Activated CD4-positive, alpha-beta T cell treated with anti-CD3 and anti-CD28 coated beads for 36 hours (primary cell): ENCODE measurements at regions not wholly inside any gene's neighbourhood (a gene's known extent, or its start where the extent isn't known, plus 50 kb on each side); places are given as distances from the start of the nearest gene placed in this dataset.

Experiments
- ATAC-seq: fragments of 200-7000 bp; cut with Tn5 transposase; one replicate; pipeline ENCODE4 v1.10.0; 2021; ENCODE audit warnings: mild to moderate bottlenecking, moderate library complexity
- CTCF ChIA-PET: fragments of 350-600 bp; sonication (Branson Sonifier 250); formaldehyde crosslinking; loops from one replicate; lab custom pipeline; 2021; ENCODE audit warnings: antibody characterized with exemption; lab: Charles Lee
- POLR2A ChIA-PET: fragments of 350-600 bp; sonication (Branson Sonifier 250); formaldehyde crosslinking; loops from one replicate; lab custom pipeline; 2021; ENCODE audit warnings: antibody characterized with exemption, inconsistent platforms; lab: Charles Lee
- DNase-seq: peaks from one replicate; pipeline ENCODE4 v3.0.0-alpha.2; 2020
- H3K27ac Mint-ChIP-seq: one replicate; pipeline ENCODE4 v1.8.0; 2021; ENCODE audit warnings: mixed read lengths
- H3K27me3 Mint-ChIP-seq: one replicate; pipeline ENCODE4 v1.8.0; 2021; ENCODE audit warnings: mixed read lengths
- H3K36me3 Mint-ChIP-seq: one replicate; pipeline ENCODE4 v1.8.0; 2021; ENCODE audit warnings: low read depth, mixed read lengths
- H3K4me1 Mint-ChIP-seq: one replicate; pipeline ENCODE4 v1.8.0; 2021; ENCODE audit warnings: mixed read lengths
- H3K4me3 Mint-ChIP-seq: one replicate; pipeline ENCODE4 v1.8.0; 2021; ENCODE audit warnings: mild to moderate bottlenecking, moderate library complexity, mixed read lengths
- H3K9me3 Mint-ChIP-seq: one replicate; pipeline ENCODE4 v1.8.0; 2021; ENCODE audit warnings: low read depth, mixed read lengths
- intact Hi-C, 2 experiments: fragments of 100-400 bp; cut with DNase I in 1 of 2; cut with micrococcal nuclease in 1 of 2; formaldehyde crosslinking; loops; one replicate each; pipeline versions ENCODE4 v1.14.2 to v1.15.1; 2022 to 2024; cut with DNase I, micrococcal nuclease

- ChIA-PET CTCF (interaction anchor here (0.9 kb wide), 1 partner anchor 33 kb away, joined by 3 read pairs; no protein-coding TSS in a partner anchor), POLR2A (interaction anchor here (0.6 kb wide), 1 partner anchor 131 kb away, joined by 3 read pairs; no protein-coding TSS in a partner anchor)
- H3K4me3 Mint-ChIP-seq = no peak overlapping the region
- no peaks in the 10 kb centered on the region for H3K36me3 Mint-ChIP-seq
- no peaks in the 10 kb centered on the region for H3K27me3 Mint-ChIP-seq
- intact Hi-C loops = no loop called here
- peaks cover 5% of the 10 kb centered on the region for H3K4me1 Mint-ChIP-seq
- H3K9me3 Mint-ChIP-seq = no peaks in the 10 kb centered on the region
- ATAC-seq (no peak), DNase-seq (no peak)
- no peak overlapping the region for H3K27ac Mint-ChIP-seq
Observed at GRCh38 chr3:59270921-59271320, 221.1 kb upstream of the CFAP20DC start.

- ATAC-seq = no peak
- Mint-ChIP-seq H3K27me3 (no peaks in the 10 kb centered on the region), H3K9me3 (no peaks in the 10 kb centered on the region), H3K4me3 (no peak overlapping the region), H3K36me3 (no peaks in the 10 kb centered on the region), H3K27ac (no peak overlapping the region), H3K4me1 (peaks cover 5% of the 10 kb centered on the region)
- ChIA-PET POLR2A (interaction anchor here (0.6 kb wide), 1 partner anchor 130 kb away, joined by 3 read pairs; no protein-coding TSS in a partner anchor), CTCF (interaction anchor here (0.9 kb wide), 1 partner anchor 34 kb away, joined by 3 read pairs; no protein-coding TSS in a partner anchor)
- intact Hi-C loops = no loop called here
- no peak for DNase-seq
Observed at GRCh38 chr3:59270209-59270608, 220.4 kb upstream of the CFAP20DC start.

DNA sequence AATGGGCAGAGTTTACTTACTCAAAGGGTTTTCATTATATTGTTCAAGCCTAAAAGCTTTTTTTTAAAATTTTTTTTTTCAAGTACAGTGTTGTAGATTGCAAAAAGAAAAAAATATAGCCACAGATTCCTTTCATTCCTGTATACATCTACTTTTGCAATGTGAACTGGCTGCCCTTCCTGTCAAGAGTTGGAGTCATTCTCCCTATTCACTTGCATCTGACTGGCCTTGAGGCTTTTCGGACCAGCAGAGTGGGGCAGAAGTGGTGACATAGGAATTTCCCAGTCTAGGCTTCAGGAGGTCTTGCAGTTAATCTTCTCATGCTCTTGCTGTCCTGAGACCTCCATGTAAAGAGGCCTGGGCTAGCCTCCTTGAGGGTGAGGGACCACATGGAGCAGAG is 218.3 kb upstream of the CFAP20DC start:
- POLR2A ChIA-PET = no interaction called here
- no peak for ATAC-seq
- CTCF ChIA-PET = interaction anchor here (0.7 to 1.0 kb wide), 2 partner anchors 9 to 645 kb away, joined by 3 to 4 read pairs; no protein-coding TSS in a partner anchor
- peaks cover 4% of the 10 kb centered on the region for H3K36me3 Mint-ChIP-seq
- H3K4me3 Mint-ChIP-seq = no peak overlapping the region
- H3K9me3 Mint-ChIP-seq = peaks cover 6% of the 10 kb centered on the region
- no peaks in the 10 kb centered on the region for H3K27me3 Mint-ChIP-seq
- H3K4me1 Mint-ChIP-seq = peaks cover 6% of the 10 kb centered on the region
- no peak overlapping the region for H3K27ac Mint-ChIP-seq
- intact Hi-C loops = no loop called here
- DNase-seq = no peak

GRCh38 chr3:59267021-59267420 is 217.2 kb upstream of the CFAP20DC start:
- no peak overlapping the region for H3K27ac Mint-ChIP-seq
- DNase-seq (no peak), ATAC-seq (no peak)
- H3K27me3 Mint-ChIP-seq = no peaks in the 10 kb centered on the region
- H3K36me3 Mint-ChIP-seq = peaks cover 4% of the 10 kb centered on the region
- intact Hi-C loops = no loop called here
- CTCF ChIA-PET = interaction anchor here (1.0 kb wide), 1 partner anchor 590 kb away, joined by 3 read pairs; no protein-coding TSS in a partner anchor
- no peak overlapping the region for H3K4me3 Mint-ChIP-seq
- H3K4me1 Mint-ChIP-seq = peaks cover 6% of the 10 kb centered on the region
- H3K9me3 Mint-ChIP-seq = peaks cover 6% of the 10 kb centered on the region
- POLR2A ChIA-PET = no interaction called here

DNA sequence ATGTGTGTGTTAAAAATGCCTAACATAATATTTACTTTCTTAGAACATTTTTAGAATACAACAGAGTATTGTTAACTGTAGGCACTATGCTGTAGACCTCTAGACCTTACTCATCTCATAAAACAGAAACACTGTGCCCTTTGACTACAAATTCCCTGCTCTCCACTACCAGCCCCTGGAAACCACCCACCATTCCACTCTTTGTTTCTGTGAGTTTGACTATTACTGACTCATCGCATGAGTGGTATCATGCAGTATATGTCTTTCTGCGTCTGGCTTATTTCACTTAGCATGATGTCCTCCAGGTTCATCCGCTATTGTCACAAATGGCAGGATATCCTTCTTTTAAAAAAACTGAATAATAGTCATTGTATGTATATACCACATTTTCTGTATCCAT is 216.7 kb upstream of the CFAP20DC start:
- DNase-seq (no peak), ATAC-seq (peak; percentile 63)
- H3K4me3 Mint-ChIP-seq = no peak overlapping the region
- POLR2A ChIA-PET = no interaction called here
- no peaks in the 10 kb centered on the region for H3K27me3 Mint-ChIP-seq
- CTCF ChIA-PET = no interaction called here
- peaks cover 4% of the 10 kb centered on the region for H3K36me3 Mint-ChIP-seq
- peaks cover 6% of the 10 kb centered on the region for H3K9me3 Mint-ChIP-seq
- no peak overlapping the region for H3K27ac Mint-ChIP-seq
- H3K4me1 Mint-ChIP-seq = peaks cover 6% of the 10 kb centered on the region
- intact Hi-C loops = no loop called here

- H3K36me3 Mint-ChIP-seq = peaks cover 4% of the 10 kb centered on the region
- peaks cover 6% of the 10 kb centered on the region for H3K9me3 Mint-ChIP-seq
- H3K4me3 Mint-ChIP-seq = no peak overlapping the region
- intact Hi-C loops = no loop called here
- DNase-seq (no peak), ATAC-seq (no peak)
- ChIA-PET POLR2A (interaction anchor here (0.7 kb wide), 1 partner anchor 271 kb away, joined by 3 read pairs; no protein-coding TSS in a partner anchor), CTCF (no interaction called here)
- H3K27me3 Mint-ChIP-seq = no peaks in the 10 kb centered on the region
- H3K4me1 Mint-ChIP-seq = peaks cover 6% of the 10 kb centered on the region
- no peak overlapping the region for H3K27ac Mint-ChIP-seq
Observed at GRCh38 chr3:59265566-59265965, 215.7 kb upstream of the CFAP20DC start.

DNA sequence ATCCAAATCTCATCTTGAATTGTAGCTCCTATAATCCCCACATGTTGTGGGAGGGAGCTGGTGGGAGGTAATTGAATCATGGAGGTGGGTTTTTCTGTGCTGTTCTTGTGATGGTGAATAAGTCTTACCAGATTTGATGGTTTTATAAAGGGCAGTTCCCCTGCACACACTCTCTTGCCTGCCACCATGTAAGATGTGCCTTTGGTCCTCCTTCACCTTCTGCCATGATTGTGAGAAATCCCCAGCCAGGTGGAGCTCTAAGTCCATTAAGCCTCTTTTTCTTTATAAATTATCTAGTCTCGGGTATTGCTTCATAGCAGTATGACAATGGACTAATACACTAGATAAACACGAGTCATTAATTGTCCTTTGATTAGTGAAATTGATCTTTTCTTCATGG is 214.5 kb upstream of the CFAP20DC start:
- intact Hi-C loops = no loop called here
- no peak overlapping the region for H3K27ac Mint-ChIP-seq
- H3K4me1 Mint-ChIP-seq = peaks cover 6% of the 10 kb centered on the region
- H3K9me3 Mint-ChIP-seq = peaks cover 6% of the 10 kb centered on the region
- no peak for DNase-seq
- CTCF ChIA-PET = interaction anchor here (1.0 kb wide), 1 partner anchor 122 kb away, joined by 4 read pairs; no protein-coding TSS in a partner anchor
- H3K4me3 Mint-ChIP-seq = no peak overlapping the region
- ATAC-seq = no peak
- POLR2A ChIA-PET = no interaction called here
- H3K36me3 Mint-ChIP-seq = peaks cover 4% of the 10 kb centered on the region
- no peaks in the 10 kb centered on the region for H3K27me3 Mint-ChIP-seq

DNA sequence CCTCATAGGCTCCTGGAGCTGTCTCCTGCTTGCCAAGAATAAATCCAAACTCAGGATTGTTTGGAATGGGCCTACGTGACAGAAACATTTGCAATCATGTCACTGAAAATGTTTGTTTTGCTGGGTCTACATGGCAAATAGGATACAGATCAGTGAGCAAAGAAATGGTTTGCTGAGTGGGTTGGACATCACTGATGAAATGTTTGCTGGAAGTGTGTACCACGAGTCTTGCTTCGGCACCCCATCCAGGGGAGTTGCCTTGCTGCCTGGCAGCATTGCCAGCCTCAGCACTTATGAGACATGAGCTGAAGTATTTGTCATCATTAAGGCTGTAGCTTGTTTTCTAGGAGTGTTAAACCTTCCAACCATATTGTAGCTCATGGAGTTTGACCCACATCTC is 213.3 kb upstream of the CFAP20DC start:
- DNase-seq = no peak
- Mint-ChIP-seq H3K36me3 (peaks cover 4% of the 10 kb centered on the region), H3K9me3 (peaks cover 6% of the 10 kb centered on the region), H3K27me3 (no peaks in the 10 kb centered on the region), H3K4me3 (no peak overlapping the region), H3K27ac (no peak overlapping the region), H3K4me1 (peaks cover 6% of the 10 kb centered on the region)
- intact Hi-C loops = no loop called here
- no peak for ATAC-seq
- ChIA-PET POLR2A (no interaction called here), CTCF (no interaction called here)

- POLR2A ChIA-PET = no interaction called here
Observed at GRCh38 chr3:59262076-59262498, 212.3 kb upstream of the CFAP20DC start.

GRCh38 chr3:59261009-59261408 is 211.2 kb upstream of the CFAP20DC start:
- no peak for ATAC-seq
- CTCF ChIA-PET = no interaction called here
- H3K9me3 Mint-ChIP-seq = peaks cover 6% of the 10 kb centered on the region

More at GRCh38 chr3:59262076-59262498, 212.3 kb upstream of the CFAP20DC start:
- intact Hi-C loops = no loop called here
- CTCF ChIA-PET = interaction anchor here (1.1 kb wide), 1 partner anchor 314 kb away, joined by 3 read pairs; no protein-coding TSS in a partner anchor
- no peak for ATAC-seq
- peaks cover 6% of the 10 kb centered on the region for H3K9me3 Mint-ChIP-seq
- no peak overlapping the region for H3K4me3 Mint-ChIP-seq
- no peak for DNase-seq
- H3K36me3 Mint-ChIP-seq = peaks cover 4% of the 10 kb centered on the region
- H3K27me3 Mint-ChIP-seq = no peaks in the 10 kb centered on the region
- H3K27ac Mint-ChIP-seq = no peak overlapping the region
- peaks cover 6% of the 10 kb centered on the region for H3K4me1 Mint-ChIP-seq

DNA sequence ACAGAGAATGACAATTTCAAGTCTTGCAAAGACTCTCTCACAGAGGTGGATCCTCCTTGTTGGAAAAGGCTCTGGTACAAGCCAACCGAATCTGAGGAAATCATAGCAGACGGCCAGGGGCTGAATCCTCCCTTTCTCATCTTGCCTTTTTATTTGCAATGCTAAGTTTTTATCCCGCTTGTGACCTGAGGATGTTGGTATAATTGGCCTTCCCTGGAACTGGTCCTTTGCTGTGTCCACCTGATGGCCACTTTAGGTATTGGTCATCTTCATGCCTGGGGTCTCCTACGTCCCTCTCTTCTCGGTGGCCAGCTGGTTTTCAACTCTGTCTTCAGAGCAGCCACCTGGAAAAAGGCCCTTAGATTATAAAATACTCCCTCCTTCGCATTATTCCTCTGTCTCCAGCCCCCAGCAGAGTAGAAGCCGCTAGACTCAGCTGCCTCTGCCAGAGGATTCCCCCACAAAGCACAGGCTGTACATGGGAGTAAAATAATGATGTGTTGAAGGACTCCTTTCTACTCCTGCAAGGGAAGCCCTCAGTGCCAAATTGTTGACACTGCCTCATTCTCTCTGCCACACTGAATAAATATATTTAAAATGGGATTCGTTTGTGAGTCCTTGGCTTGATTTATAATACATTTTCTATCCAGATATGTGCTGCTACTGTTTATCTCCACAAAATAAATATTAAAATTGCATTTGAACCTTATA is 208.9 kb upstream of the CFAP20DC start:
- H3K9me3 Mint-ChIP-seq = no peaks in the 10 kb centered on the region
- no peak overlapping the region for H3K27ac Mint-ChIP-seq
- POLR2A ChIA-PET = no interaction called here
- DNase-seq = no peak
- H3K36me3 Mint-ChIP-seq = no peaks in the 10 kb centered on the region
- H3K4me3 Mint-ChIP-seq = no peak overlapping the region
- H3K27me3 Mint-ChIP-seq = no peaks in the 10 kb centered on the region
- CTCF ChIA-PET = interaction anchor here (0.6 to 1.4 kb wide), 2 partner anchors 10 to 402 kb away, joined by 3 to 4 read pairs; no protein-coding TSS in a partner anchor
- intact Hi-C loops = no loop called here
- H3K4me1 Mint-ChIP-seq = no peaks in the 10 kb centered on the region
- no peak for ATAC-seq

More at GRCh38 chr3:59261009-59261408, 211.2 kb upstream of the CFAP20DC start:
- POLR2A ChIA-PET = no interaction called here
- intact Hi-C loops = no loop called here
- no peaks in the 10 kb centered on the region for H3K27me3 Mint-ChIP-seq
- peaks cover 1% of the 10 kb centered on the region for H3K4me1 Mint-ChIP-seq
- H3K27ac Mint-ChIP-seq = no peak overlapping the region
- DNase-seq = no peak
- H3K4me3 Mint-ChIP-seq = no peak overlapping the region
- H3K36me3 Mint-ChIP-seq = peaks cover 4% of the 10 kb centered on the region

DNA sequence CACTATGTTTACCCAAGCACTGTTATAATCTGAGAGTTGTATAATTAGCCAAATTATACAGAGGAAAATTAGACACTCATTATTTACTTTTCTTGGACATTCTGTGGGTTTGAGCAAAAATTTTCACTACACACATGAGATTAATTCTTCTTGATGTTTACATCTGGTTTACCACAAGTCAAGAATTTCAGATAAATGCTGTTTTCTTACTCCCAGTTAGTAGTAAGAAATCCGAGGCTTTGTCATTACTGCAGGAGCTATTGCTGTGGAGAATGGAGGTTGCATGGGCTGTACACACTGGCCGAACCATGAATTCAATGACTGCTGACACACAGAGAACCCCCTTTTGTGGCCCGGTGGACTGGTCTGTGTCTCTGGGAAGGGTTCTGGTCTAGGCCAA is 207.7 kb upstream of the CFAP20DC start:
- Mint-ChIP-seq H3K27ac (no peak overlapping the region), H3K9me3 (no peaks in the 10 kb centered on the region), H3K27me3 (no peaks in the 10 kb centered on the region), H3K4me3 (no peak overlapping the region), H3K4me1 (no peaks in the 10 kb centered on the region), H3K36me3 (no peaks in the 10 kb centered on the region)
- intact Hi-C loops = no loop called here
- ATAC-seq = no peak
- CTCF ChIA-PET = no interaction called here
- no peak for DNase-seq
- POLR2A ChIA-PET = no interaction called here
